Activated CD8-positive, alpha-beta memory T cell treated with anti-CD3 and anti-CD28 coated beads for 48 hours (primary cell): ENCODE measurements at regions not wholly inside any gene's neighbourhood (a gene's known extent, or its start where the extent isn't known, plus 50 kb on each side); places are given as distances from the start of the nearest gene placed in this dataset.

Source experiments
- DNase-seq, 3 experiments: peaks; one replicate each; pipeline ENCODE4 v3.0.0-alpha.2; 2020; ENCODE audit warnings: low read depth in 2 of 3, low spot score in 2 of 3

GRCh38 chr15:39198044-39199000 lies 382.6 kb upstream of the THBS1 start:
- DNase-seq: no peak

GRCh38 chr15:39199076-39199475 lies 381.8 kb upstream of the THBS1 start:
- no peak for DNase-seq

GRCh38 chr15:39200586-39200985 lies 380.3 kb upstream of the THBS1 start:
- DNase-seq: no peak

GRCh38 chr15:39202641-39203040 lies 378.2 kb upstream of the THBS1 start:
- no peak for DNase-seq

GRCh38 chr15:39204031-39204430 lies 376.8 kb upstream of the THBS1 start:
- DNase-seq: no peak

GRCh38 chr15:39205081-39205480 lies 375.8 kb upstream of the THBS1 start:
- no peak for DNase-seq

- no peak for DNase-seq
Measured at GRCh38 chr15:39205506-39206371, 375.1 kb upstream of the THBS1 start.

- DNase-seq: no peak
Measured at GRCh38 chr15:39207532-39208115, 373.3 kb upstream of the THBS1 start.

- DNase-seq: no peak
Measured at GRCh38 chr15:39208187-39208586, 372.7 kb upstream of the THBS1 start.

GRCh38 chr15:39209548-39210211 lies 371.2 kb upstream of the THBS1 start:
- no peak for DNase-seq

- DNase-seq: no peak
Measured at GRCh38 chr15:39211108-39211979, 369.5 kb upstream of the THBS1 start.

GRCh38 chr15:39213385-39213840 lies 367.5 kb upstream of the THBS1 start:
- no peak for DNase-seq

GRCh38 chr15:39215015-39215414 lies 365.9 kb upstream of the THBS1 start:
- no peak for DNase-seq

GRCh38 chr15:39216816-39217215 lies 364.1 kb upstream of the THBS1 start:
- DNase-seq: no peak

GRCh38 chr15:39219608-39220007 lies 361.3 kb upstream of the THBS1 start:
- no peak for DNase-seq

- no peak for DNase-seq
Measured at GRCh38 chr15:39226169-39226937, 354.5 kb upstream of the THBS1 start.

- DNase-seq: no peak
Measured at GRCh38 chr15:39227001-39227400, 353.9 kb upstream of the THBS1 start.

- no peak for DNase-seq
Measured at GRCh38 chr15:39228889-39229288, 352.0 kb upstream of the THBS1 start.

GRCh38 chr15:39230205-39230907 lies 350.5 kb upstream of the THBS1 start:
- DNase-seq: no peak
